GF-D8 (cell line): ENCODE measurements at regions not wholly inside any gene's neighbourhood (a gene's known extent, or its start where the extent isn't known, plus 50 kb on each side); places are given as distances from the start of the nearest gene placed in this dataset.

Experiments
- DNase-seq: peaks from one replicate; lab custom pipeline; 2025; lab: John Stamatoyannopoulos, UW

- no peak for DNase-seq
Measured at GRCh38 chr12:78792052-78792698, 72.4 kb upstream of the SYT1 start.

- no peak for DNase-seq
Measured at GRCh38 chr12:78793491-78793890, 71.1 kb upstream of the SYT1 start.

GRCh38 chr12:78793982-78794381 lies 70.6 kb upstream of the SYT1 start:
- DNase-seq: no peak

- no peak for DNase-seq
Measured at GRCh38 chr12:78795934-78796445, 68.6 kb upstream of the SYT1 start.

GRCh38 chr12:78797196-78797931 lies 67.2 kb upstream of the SYT1 start:
- no peak for DNase-seq

- DNase-seq: no peak
Measured at GRCh38 chr12:78799649-78800048, 64.9 kb upstream of the SYT1 start.

GRCh38 chr12:78802593-78802992 lies 62.0 kb upstream of the SYT1 start:
- no peak for DNase-seq

- no peak for DNase-seq
Measured at GRCh38 chr12:78804262-78804661, 60.3 kb upstream of the SYT1 start.
